ENCODE measurements at regions not wholly inside any gene's neighbourhood (a gene's known extent, or its start where the extent isn't known, plus 50 kb on each side); places are given as distances from the start of the nearest gene placed in this dataset.

GRCh38 chr9:118563677-118564076 is 805.6 kb downstream of the BRINP1 start:
- no peak overlapping the region for H2AFZ ChIP-seq
- intact Hi-C loops (cut with micrococcal nuclease; ENCODE audit: unreplicated experiment), result no loop called here

GRCh38 chr9:118567861-118568260 is 801.4 kb downstream of the BRINP1 start:
- Histone ChIP-seq H3K27ac (no peak overlapping the region), H3F3A (ENCODE audit: insufficient read depth, low read depth) (no peaks in the 10 kb centered on the region), H2AFZ (no peak overlapping the region), H3K4me3 (no peak overlapping the region), H4K20me1 (ENCODE audit: insufficient read depth) (no peaks in the 10 kb centered on the region), H3K4me1 (replicated peaks; ENCODE audit: insufficient read depth) (no peaks in the 10 kb centered on the region), H3K9me2 (ENCODE audit: insufficient read depth) (no peaks in the 10 kb centered on the region), H3K79me2 (ENCODE audit: low read depth) (no peaks in the 10 kb centered on the region), H3K4me2 (no peak overlapping the region), H3K27me3 (ENCODE audit: insufficient read depth, low read depth) (no peaks in the 10 kb centered on the region), H3K9me3 (ENCODE audit: insufficient read depth, low read depth) (no peaks in the 10 kb centered on the region; the same call in 1 of the 2 replicates), H3K36me3 (ENCODE audit: low read depth) (no peaks in the 10 kb centered on the region)
- TF ChIP-seq CTCF (conservative IDR thresholded peaks at IDR 0.05) (no peak), EZH2 (IDR thresholded peaks at IDR 0.05; ENCODE audit: low read depth) (no peak)
- intact Hi-C loops (cut with micrococcal nuclease; ENCODE audit: unreplicated experiment), result no loop called here
- ChIA-PET POLR2A (ENCODE audit: unreplicated experiment) (no interaction called here), CTCF (no interaction called here)
- DNase-seq, result no peak
- no TSS peak for BruUV-seq (replicated peaks)

More at GRCh38 chr9:118563677-118564076, 805.6 kb downstream of the BRINP1 start:
- Histone ChIP-seq H3K4me2 (no peak overlapping the region), H4K20me1 (ENCODE audit: insufficient read depth) (no peaks in the 10 kb centered on the region), H3K27me3 (ENCODE audit: insufficient read depth, low read depth) (0 out of 2 replicates have a peak, but pooled peaks cover 3% of the 10 kb centered on the region), H3K27ac (no peak overlapping the region), H3K4me1 (replicated peaks; ENCODE audit: insufficient read depth) (no peaks in the 10 kb centered on the region), H3K9me2 (ENCODE audit: insufficient read depth) (no peaks in the 10 kb centered on the region), H3K4me3 (no peak overlapping the region), H3K79me2 (ENCODE audit: low read depth) (no peaks in the 10 kb centered on the region), H3F3A (ENCODE audit: insufficient read depth, low read depth) (no peaks in the 10 kb centered on the region), H3K36me3 (ENCODE audit: low read depth) (no peaks in the 10 kb centered on the region), H3K9me3 (ENCODE audit: insufficient read depth, low read depth) (no peaks in the 10 kb centered on the region)
- no peak for DNase-seq
- CTCF ChIA-PET, result no interaction called here
- TF ChIP-seq CTCF (conservative IDR thresholded peaks at IDR 0.05) (no peak), EZH2 (IDR thresholded peaks at IDR 0.05; ENCODE audit: low read depth) (no peak)
- no TSS peak for BruUV-seq (replicated peaks)
- POLR2A ChIA-PET (ENCODE audit: unreplicated experiment), result no interaction called here

DNA sequence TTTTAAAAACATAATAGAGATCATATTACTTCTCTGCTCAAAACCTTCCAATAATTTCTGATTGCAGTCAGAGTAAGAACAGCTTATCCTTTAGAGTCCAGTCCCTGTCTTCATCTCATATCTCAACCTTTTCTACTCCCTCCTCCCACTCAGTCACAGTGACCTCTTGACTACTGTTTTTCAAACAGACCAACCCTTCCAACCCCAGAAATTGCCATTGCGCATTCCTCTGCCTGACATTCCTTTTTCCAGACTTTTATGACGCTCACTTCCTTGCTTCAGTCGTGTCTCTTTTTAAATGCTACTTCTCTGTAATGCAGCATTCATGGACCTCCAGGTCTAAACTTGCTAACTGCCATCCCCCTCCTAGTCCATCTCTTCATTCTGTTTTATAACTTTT is 800.5 kb downstream of the BRINP1 start:
- Histone ChIP-seq H3K9me3 (ENCODE audit: insufficient read depth, low read depth) (no peaks in the 10 kb centered on the region; the same call in 1 of the 2 replicates), H3K4me3 (no peak overlapping the region), H3K4me2 (no peak overlapping the region), H4K20me1 (ENCODE audit: insufficient read depth) (no peaks in the 10 kb centered on the region; the same call in 1 of the 2 replicates), H3K27me3 (ENCODE audit: insufficient read depth, low read depth) (no peaks in the 10 kb centered on the region), H3K4me1 (replicated peaks; ENCODE audit: insufficient read depth) (no peaks in the 10 kb centered on the region), H2AFZ (no peak overlapping the region), H3K9me2 (ENCODE audit: insufficient read depth) (no peaks in the 10 kb centered on the region), H3F3A (ENCODE audit: insufficient read depth, low read depth) (no peaks in the 10 kb centered on the region), H3K79me2 (ENCODE audit: low read depth) (no peaks in the 10 kb centered on the region), H3K27ac (no peak overlapping the region), H3K36me3 (ENCODE audit: low read depth) (no peaks in the 10 kb centered on the region)
- ChIA-PET CTCF (no interaction called here), POLR2A (ENCODE audit: unreplicated experiment) (no interaction called here)
- no peak for DNase-seq
- TF ChIP-seq EZH2 (IDR thresholded peaks at IDR 0.05; ENCODE audit: low read depth) (no peak), CTCF (conservative IDR thresholded peaks at IDR 0.05) (no peak)
- BruUV-seq (replicated peaks), result no TSS peak
- intact Hi-C loops (cut with micrococcal nuclease; ENCODE audit: unreplicated experiment), result no loop called here
